HCT116 (cell line): ENCODE measurements at regions not wholly inside any gene's neighbourhood (a gene's known extent, or its start where the extent isn't known, plus 50 kb on each side); places are given as distances from the start of the nearest gene placed in this dataset.

Experiments used
- ATAC-seq: fragments of 200-7000 bp; cut with Tn5 transposase; 2 replicates; pipeline ENCODE4 v1.9.1; 2020; ENCODE audit warnings: mild to moderate bottlenecking, moderate library complexity
- BruUV-seq: library from RNA; stranded (reverse); fragments of 400-500 nt; replicated peaks from 2 replicates; lab custom pipeline; 2021; lab: Mats Ljungman, UMichigan
- CTCF ChIA-PET: fragments of 300-600 bp; sonication (Branson Sonifier 250); formaldehyde crosslinking; loops from one replicate; lab custom pipeline; 2021; ENCODE audit warnings: antibody characterized with exemption; lab: Charles Lee
- POLR2A ChIA-PET: fragments of 300-600, 350-600 bp; sonication (Branson Sonifier 250); formaldehyde crosslinking; loops from one replicate; lab custom pipeline; 2021; ENCODE audit warnings: antibody characterized with exemption; lab: Charles Lee
- RAD21 ChIA-PET, 2 experiments: fragments of 300-600 bp; sonication (Branson Sonifier 250); formaldehyde crosslinking; loops; one replicate each; lab custom pipeline; 2023; ENCODE audit warnings: low total read pairs in 2 of 2; ENCODE audit not compliant: uncharacterized antibody in 2 of 2, unreplicated experiment in 2 of 2, low non-redundant PET in 1 of 2; lab: Charles Lee
- DNase-seq: peaks from one replicate; pipeline ENCODE4 v3.0.0-alpha.2; 2010; ENCODE audit warnings: low read depth, low spot score
- H2AFZ ChIP-seq: fragments of 200-600 bp; shearing (Covaris generic), sonication (generic); 2 replicates; pipeline ENCODE4 v1.6.1; 2017; ENCODE audit warnings: low read depth, mixed run types, mixed read lengths, antibody characterized with exemption, low read length; ENCODE audit not compliant: poor library complexity, severe bottlenecking
- H3K27ac ChIP-seq: 2 replicates; pipeline ENCODE4 v1.5.1; 2012; ENCODE audit warnings: low read depth, low read length
- H3K27me3 ChIP-seq: fragments of 200-600 bp; sonication (generic); 2 replicates; pipeline ENCODE4 v1.6.1; 2016; ENCODE audit warnings: mixed run types, low read length, mixed read lengths; ENCODE audit not compliant: insufficient read depth
- H3K36me3 ChIP-seq, 2 experiments: fragments of 200-500 bp in 1 of 2; fragments of 200-600 bp in 1 of 2; sonication (Bioruptor generic) in 1 of 2; sonication (generic) in 1 of 2; 2 replicates each; pipeline versions ENCODE4 v1.5.1 to v1.6.1; 2014 to 2016; ENCODE audit warnings: low read length in 2 of 2, inconsistent platforms in 1 of 2, mixed read lengths in 1 of 2, mixed run types in 1 of 2; ENCODE audit not compliant: insufficient read depth in 2 of 2, control insufficient read depth in 1 of 2
- H3K4me1 ChIP-seq, 2 experiments: fragments of 200-600 bp in 1 of 2; sonication (generic) in 1 of 2; 2 replicates each; pipeline versions ENCODE4 v1.5.1 to v1.6.1; 2012 to 2017; ENCODE audit warnings: low read length in 2 of 2, inconsistent platforms in 1 of 2, mild to moderate bottlenecking in 1 of 2, mixed read lengths in 1 of 2, mixed run types in 1 of 2, moderate library complexity in 1 of 2; ENCODE audit not compliant: insufficient read depth in 2 of 2, control insufficient read depth in 1 of 2
- H3K4me2 ChIP-seq: fragments of 200-600 bp; sonication (generic); 2 replicates; pipeline ENCODE4 v1.6.1; 2017; ENCODE audit warnings: mixed run types, low read length, mixed read lengths
- H3K4me3 ChIP-seq, 2 experiments: fragments of 200-600 bp in 1 of 2; sonication (generic) in 1 of 2; replicated peaks in 1 of 2; 2 replicates each; pipeline ENCODE4 v1.5.1; 2011 to 2016; ENCODE audit warnings: low read length in 2 of 2, control low read depth in 1 of 2, low read depth in 1 of 2, mild to moderate bottlenecking in 1 of 2, mixed read lengths in 1 of 2, mixed run types in 1 of 2
- H3K79me2 ChIP-seq: fragments of 200-600 bp; sonication (generic); 2 replicates; pipeline ENCODE4 v1.6.1; 2017; ENCODE audit warnings: mild to moderate bottlenecking, mixed run types, low read length, moderate library complexity, mixed read lengths; ENCODE audit not compliant: insufficient read depth
- H3K9ac ChIP-seq: fragments of 200-600 bp; sonication (generic); 2 replicates; pipeline ENCODE4 v1.6.1; 2016; ENCODE audit warnings: low read length, mixed read lengths
- H3K9me2 ChIP-seq: fragments of 200-600 bp; sonication (generic), shearing (Covaris generic); 2 replicates; pipeline ENCODE4 v1.6.1; 2017; ENCODE audit warnings: mixed run types, mild to moderate bottlenecking, moderate library complexity; ENCODE audit not compliant: insufficient read depth
- H3K9me3 ChIP-seq, 2 experiments: fragments of 200-500 bp in 1 of 2; fragments of 200-600 bp in 1 of 2; sonication (Bioruptor generic) in 1 of 2; sonication (generic) in 1 of 2; 2 replicates each; pipeline ENCODE4 v1.6.1; 2014 to 2017; ENCODE audit warnings: low read length in 2 of 2, mixed read lengths in 2 of 2, inconsistent platforms in 1 of 2, low read depth in 1 of 2, mild to moderate bottlenecking in 1 of 2, mixed run types in 1 of 2, moderate library complexity in 1 of 2; ENCODE audit not compliant: control insufficient read depth in 1 of 2, insufficient read depth in 1 of 2
- H4K20me1 ChIP-seq: fragments of 200-600 bp; sonication (generic), shearing (Covaris generic); 2 replicates; pipeline ENCODE4 v1.6.1; 2017; ENCODE audit warnings: mixed run types, mild to moderate bottlenecking, moderate library complexity; ENCODE audit not compliant: insufficient read depth
- ATF3 ChIP-seq: IDR thresholded peaks from 2 replicates; pipeline ENCODE4 v1.6.1; 2012
- CBX3 ChIP-seq: IDR thresholded peaks from 2 replicates; pipeline ENCODE4 v1.6.1; 2012; ENCODE audit warnings: low read depth
- CEBPB ChIP-seq: IDR thresholded peaks from 2 replicates; pipeline ENCODE4 v1.6.1; 2012; ENCODE audit warnings: low read depth
- CTCF ChIP-seq, 3 experiments: fragments of 200-600 bp in 1 of 3; sonication (generic) in 1 of 3; IDR thresholded peaks in 2 of 3; conservative IDR thresholded peaks in 1 of 3; 2 replicates each; pipeline ENCODE4 v1.5.1; 2012 to 2017; ENCODE audit warnings: low read depth in 2 of 3, low read length in 2 of 3, antibody characterized with exemption in 1 of 3, borderline replicate concordance in 1 of 3, control low read depth in 1 of 3, mild to moderate bottlenecking in 1 of 3, mixed read lengths in 1 of 3, mixed run types in 1 of 3, moderate library complexity in 1 of 3; ENCODE audit not compliant: insufficient read depth in 1 of 3
- EGR1 ChIP-seq: IDR thresholded peaks from 2 replicates; pipeline ENCODE4 v1.6.1; 2012; ENCODE audit warnings: low read depth
- EZH2phosphoT487 ChIP-seq: fragments of 200-600 bp; IDR thresholded peaks from 2 replicates; pipeline ENCODE4 v1.6.1; 2018; ENCODE audit warnings: antibody characterized with exemption, borderline replicate concordance
- JUND ChIP-seq: IDR thresholded peaks from 2 replicates; pipeline ENCODE4 v1.6.1; 2012
- MAX ChIP-seq: IDR thresholded peaks from 2 replicates; pipeline ENCODE4 v1.6.1; 2012
- POLR2A ChIP-seq: IDR thresholded peaks from 2 replicates; pipeline ENCODE4 v1.7.0; 2011; ENCODE audit warnings: borderline replicate concordance; ENCODE audit not compliant: insufficient read depth, insufficient read length; ENCODE audit errors: extremely low read depth
- POLR2AphosphoS5 ChIP-seq: IDR thresholded peaks from 2 replicates; pipeline ENCODE4 v1.6.1; 2011; ENCODE audit warnings: mild to moderate bottlenecking, low read depth, low read length, moderate library complexity
- RAD21 ChIP-seq: IDR thresholded peaks from 2 replicates; pipeline ENCODE4 v1.6.1; 2012; ENCODE audit warnings: low read depth, mild to moderate bottlenecking
- REST ChIP-seq: IDR thresholded peaks from 2 replicates; pipeline ENCODE4 v1.6.1; 2012; ENCODE audit warnings: low read depth
- SP1 ChIP-seq: IDR thresholded peaks from 2 replicates; pipeline ENCODE4 v1.6.1; 2012; ENCODE audit warnings: low read depth
- SRF ChIP-seq: IDR thresholded peaks from 2 replicates; pipeline ENCODE4 v1.6.1; 2012; ENCODE audit warnings: low read depth
- TCF7L2 ChIP-seq: IDR thresholded peaks from 2 replicates; pipeline ENCODE4 v1.7.0; 2011; ENCODE audit warnings: borderline replicate concordance, inconsistent platforms; ENCODE audit not compliant: insufficient read depth, insufficient read length; ENCODE audit errors: extremely low read depth
- YY1 ChIP-seq: IDR thresholded peaks from 2 replicates; pipeline ENCODE4 v1.6.1; 2011; ENCODE audit warnings: low read length, low read depth, moderate library complexity, mild to moderate bottlenecking; ENCODE audit not compliant: insufficient replicate concordance; ENCODE audit errors: extremely low read depth
- ZFX ChIP-seq: fragments of 450-650 bp; IDR thresholded peaks from 2 replicates; pipeline ENCODE4 v1.6.1; 2017
- ZNF274 ChIP-seq: fragments of 200-500 bp; sonication (Bioruptor generic); IDR thresholded peaks from 2 replicates; pipeline ENCODE4 v1.6.1; 2014; ENCODE audit warnings: mild to moderate bottlenecking, low read depth, low read length, inconsistent platforms
- intact Hi-C: fragments of 100-400 bp; cut with micrococcal nuclease; formaldehyde crosslinking; loops from 2 replicates; pipeline ENCODE4 v1.10.0; 2022

GRCh38 chr3:110542552-110543150 lies 529.0 kb upstream of the NECTIN3 start (continued):
- TF ChIP-seq SP1, result no peak
- TF ChIP-seq SRF, result no peak

- BruUV-seq, result no TSS peak
- intact Hi-C loops, result no loop called here
- TF ChIP-seq CEBPB (no peak), EGR1 (no peak), CTCF (IDR thresholded peaks at IDR 0.05 in 2 of 3, conservative IDR thresholded peaks at IDR 0.05 in 1 of 3; ENCODE audit: borderline replicate concordance in 1 of 3, insufficient read depth in 1 of 3, low read depth in 2 of 3, low read length in 2 of 3) (no peak), EZH2phosphoT487 (no peak), CBX3 (no peak), MAX (no peak), YY1 (no peak), POLR2A (no peak), POLR2AphosphoS5 (no peak), JUND (no peak), SRF (no peak), RAD21 (no peak), ZFX (no peak), REST (no peak), ATF3 (no peak), TCF7L2 (no peak), ZNF274 (no peak)
- ATAC-seq, result no peak
- POLR2A ChIA-PET, result no interaction called here
- Histone ChIP-seq H4K20me1 (no peaks in the 10 kb centered on the region), H3K27ac (no peak overlapping the region), H3K27me3 (no peaks in the 10 kb centered on the region), H3K9me3 (no peaks in the 10 kb centered on the region), H3K4me2 (no peak overlapping the region), H3K9ac (no peak overlapping the region), H3K36me3 (no peaks in the 10 kb centered on the region), H3K79me2 (no peaks in the 10 kb centered on the region), H3K9me2 (no peaks in the 10 kb centered on the region), H3K4me3 (no peak overlapping the region), H3K4me1 (no peaks in the 10 kb centered on the region), H2AFZ (no peak overlapping the region)
- RAD21 ChIA-PET, result no interaction called here
- no peak for DNase-seq
- CTCF ChIA-PET, result no interaction called here
Measured at GRCh38 chr3:110544730-110545129, 526.9 kb upstream of the NECTIN3 start.
